HFF-Myc (cell line): ENCODE measurements at regions not wholly inside any gene's neighbourhood (a gene's known extent, or its start where the extent isn't known, plus 50 kb on each side); places are given as distances from the start of the nearest gene placed in this dataset.

ENCODE experiments used
- DNase-seq: peaks from one replicate; pipeline ENCODE4 v3.0.0-alpha.2; 2011; ENCODE audit warnings: low read depth; ENCODE audit errors: extremely low read depth
- H3K4me3 ChIP-seq: replicated peaks from 2 replicates; pipeline ENCODE4 v1.5.1; 2011; ENCODE audit warnings: low read depth, mild to moderate bottlenecking, control low read depth, low read length
- CTCF ChIP-seq: IDR thresholded peaks from 2 replicates; pipeline ENCODE4 v1.5.1; 2012; ENCODE audit warnings: mild to moderate bottlenecking, low read depth, low read length, control low read depth; ENCODE audit errors: missing control alignments

DNA sequence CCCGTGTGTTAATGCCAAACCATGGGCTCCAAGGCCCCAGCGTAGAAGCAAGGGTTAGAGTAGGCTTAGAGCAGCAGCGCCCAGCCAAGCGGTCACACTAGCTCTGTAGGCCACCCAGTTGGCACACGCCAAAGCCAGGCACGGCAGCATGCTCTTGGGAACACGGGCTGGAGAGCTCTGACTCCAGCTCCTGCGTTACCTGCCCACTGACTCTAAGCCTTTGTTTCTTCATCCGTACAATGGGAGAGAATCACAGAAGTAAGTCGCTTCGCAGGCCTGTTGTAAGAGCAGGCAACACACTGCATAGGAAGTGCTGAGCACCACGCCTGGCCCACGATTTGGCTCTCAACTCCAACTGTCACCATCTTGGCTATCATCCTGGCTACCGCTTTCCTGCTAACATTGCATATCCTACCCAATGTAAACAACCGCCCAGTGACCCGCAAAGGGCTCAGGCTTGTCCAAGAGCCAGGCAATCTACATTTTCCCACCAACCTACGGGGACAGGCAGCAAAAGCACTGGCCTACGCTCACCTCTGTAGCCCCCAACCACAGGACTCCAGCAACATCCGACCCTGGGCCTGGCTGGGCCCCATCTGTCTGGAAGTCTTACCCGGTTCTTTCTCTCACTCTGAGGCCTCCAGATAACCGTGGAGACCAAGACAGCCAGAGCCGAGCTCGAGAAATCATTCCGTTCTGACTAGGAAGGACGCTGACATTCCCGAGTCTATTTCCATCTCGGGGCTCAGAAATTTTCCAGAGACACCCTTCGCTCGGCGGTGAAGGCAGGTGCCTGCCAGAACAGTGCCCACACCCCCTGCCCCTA lies 91.5 kb upstream of the ZNF507 start:
- DNase-seq, result no peak
- no peak overlapping the region for H3K4me3 ChIP-seq
- TF ChIP-seq CTCF, result no peak

DNA sequence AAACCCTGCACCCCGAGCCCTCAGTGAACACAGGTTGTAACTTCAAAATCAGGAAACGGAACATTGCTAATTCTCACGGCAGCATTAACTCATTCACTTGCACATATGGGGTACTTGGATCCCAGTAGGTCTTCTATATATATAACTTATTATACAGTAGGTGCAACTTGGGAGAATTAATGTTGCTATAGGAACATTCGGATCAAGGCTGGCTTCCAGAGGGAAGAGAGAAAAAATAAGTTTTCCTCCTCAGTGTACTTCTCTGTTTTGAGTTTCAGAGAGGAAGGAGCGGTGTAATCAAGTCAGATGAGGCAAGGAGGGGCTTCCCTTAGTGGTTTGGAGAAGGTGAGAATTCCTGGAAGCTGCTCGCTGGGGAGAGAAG lies 90.9 kb upstream of the ZNF507 start:
- no peak for TF ChIP-seq CTCF
- DNase-seq, result no peak
- no peak overlapping the region for H3K4me3 ChIP-seq

DNA sequence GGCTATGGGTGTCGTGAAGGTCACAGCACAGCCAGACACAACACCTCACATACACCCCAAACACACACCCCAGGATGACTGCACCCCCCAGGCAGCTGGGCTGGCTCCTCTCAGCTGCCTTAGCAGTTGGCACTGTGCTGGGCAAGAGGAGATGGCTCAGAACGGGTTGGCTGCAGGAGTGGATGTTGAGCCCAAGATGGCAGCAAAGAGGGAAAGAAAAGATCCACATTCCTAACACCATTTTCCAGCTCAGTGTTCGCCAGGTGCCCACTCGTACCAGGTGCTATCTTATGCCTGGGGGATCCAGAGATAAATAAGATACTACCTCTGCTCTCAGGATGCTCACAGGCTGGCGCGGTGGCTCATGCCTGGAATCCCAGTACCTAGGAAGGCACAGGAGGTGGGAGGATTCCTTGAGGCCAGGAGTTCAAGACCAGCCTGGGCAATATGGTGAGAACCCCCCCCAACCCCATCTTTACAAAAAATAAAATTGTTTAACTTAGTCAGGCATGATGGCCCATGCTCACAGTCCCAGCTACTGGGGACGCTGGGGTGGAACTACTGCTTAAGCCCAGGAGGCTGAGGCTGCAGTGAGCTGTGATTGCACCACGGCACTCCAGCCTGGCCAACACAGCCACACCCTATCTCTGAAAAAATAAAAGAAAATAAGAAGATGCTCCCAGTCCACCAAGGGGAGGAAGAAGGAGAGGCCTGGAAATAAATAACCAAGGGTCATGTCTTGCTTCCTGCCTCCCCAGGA lies 89.7 kb upstream of the ZNF507 start:
- H3K4me3 ChIP-seq, result no peak overlapping the region
- TF ChIP-seq CTCF, result no peak
- DNase-seq, result no peak

GRCh38 chr19:32256341-32256975 lies 89.0 kb upstream of the ZNF507 start:
- DNase-seq, result no peak
- H3K4me3 ChIP-seq, result no peak overlapping the region
- TF ChIP-seq CTCF, result no peak

GRCh38 chr19:32257326-32258073 lies 87.9 kb upstream of the ZNF507 start:
- TF ChIP-seq CTCF, result no peak
- H3K4me3 ChIP-seq, result no peak overlapping the region
- no peak for DNase-seq

DNA sequence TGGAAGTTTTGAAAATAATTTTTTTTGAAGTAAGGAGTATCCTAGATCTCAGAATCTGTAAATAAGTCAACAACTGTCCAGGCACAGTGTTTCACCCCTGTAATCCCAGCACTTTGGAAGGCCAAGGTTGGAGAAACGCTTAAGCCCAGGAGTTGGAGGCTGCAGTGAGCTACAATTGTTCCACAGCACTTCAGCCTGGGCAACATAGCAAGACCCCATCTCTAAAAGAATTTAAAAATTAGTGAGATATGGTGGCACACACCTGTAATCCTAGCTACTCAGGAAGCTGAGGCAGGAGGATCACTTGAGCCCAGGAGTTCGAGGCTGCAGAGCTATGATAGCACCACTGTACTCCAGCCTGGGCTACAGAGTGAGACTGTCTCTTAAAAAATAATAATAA lies 87.2 kb upstream of the ZNF507 start:
- no peak for DNase-seq
- TF ChIP-seq CTCF, result no peak

More for the DNA sequence above, 87.2 kb upstream of the ZNF507 start:
- no peak overlapping the region for H3K4me3 ChIP-seq
